GM12892 (cell line): ENCODE measurements at regions not wholly inside any gene's neighbourhood (a gene's known extent, or its start where the extent isn't known, plus 50 kb on each side); places are given as distances from the start of the nearest gene placed in this dataset.

Source experiments
- POLR2A ChIP-seq: IDR thresholded peaks from 2 replicates; pipeline ENCODE4 v1.6.1; 2011; ENCODE audit warnings: low read depth, low read length, control low read depth
- POLR2AphosphoS5 ChIP-seq: IDR thresholded peaks from 2 replicates; pipeline ENCODE4 v1.6.1; 2011; ENCODE audit warnings: low read depth, low read length, control low read depth

DNA sequence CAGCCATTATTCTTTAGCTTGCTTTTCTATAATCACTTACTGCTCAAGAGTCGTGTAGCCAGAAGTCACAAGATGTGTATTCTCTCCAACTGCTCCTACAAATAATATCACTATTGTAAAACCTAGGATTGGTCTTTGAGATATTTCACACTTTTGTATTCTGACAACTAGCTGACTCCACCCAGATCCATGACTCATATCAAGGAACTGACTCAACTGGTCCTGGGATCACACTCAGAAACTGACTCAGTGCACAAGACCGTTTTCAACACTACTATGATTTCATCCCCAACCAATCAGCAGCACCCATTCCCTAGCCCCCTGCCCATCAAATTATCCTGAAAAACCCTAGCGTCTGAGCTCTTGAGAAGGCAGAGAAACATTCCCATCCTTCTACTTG, 56.5 kb upstream of the ORC5 start:
- TF ChIP-seq POLR2A: no peak
- no peak for TF ChIP-seq POLR2AphosphoS5
